Vagina (tissue), 2 donors: ENCODE measurements at regions not wholly inside any gene's neighbourhood (a gene's known extent, or its start where the extent isn't known, plus 50 kb on each side); places are given as distances from the start of the nearest gene placed in this dataset.

Experiments
- POLR2A ChIP-seq, 2 donors: fragments of 450-650 bp; IDR thresholded peaks; one replicate each; pipeline ENCODE4 v1.6.1; 2017; ENCODE audit warnings: antibody characterized with exemption in 2 of 2, mild to moderate bottlenecking in 2 of 2, moderate library complexity in 2 of 2
- TF ChIP-seq, protein P1 (sequence below), 3 experiments: fragments of 450-650 bp in 2 of 3; fragments of 200-600 bp in 1 of 3; sonication (generic) in 1 of 3; IDR thresholded peaks; one replicate each; pipeline ENCODE4 v1.5.1; 2017 to 2019; ENCODE audit warnings: antibody characterized with exemption in 3 of 3, mild to moderate bottlenecking in 2 of 3, moderate library complexity in 2 of 3

DNA sequence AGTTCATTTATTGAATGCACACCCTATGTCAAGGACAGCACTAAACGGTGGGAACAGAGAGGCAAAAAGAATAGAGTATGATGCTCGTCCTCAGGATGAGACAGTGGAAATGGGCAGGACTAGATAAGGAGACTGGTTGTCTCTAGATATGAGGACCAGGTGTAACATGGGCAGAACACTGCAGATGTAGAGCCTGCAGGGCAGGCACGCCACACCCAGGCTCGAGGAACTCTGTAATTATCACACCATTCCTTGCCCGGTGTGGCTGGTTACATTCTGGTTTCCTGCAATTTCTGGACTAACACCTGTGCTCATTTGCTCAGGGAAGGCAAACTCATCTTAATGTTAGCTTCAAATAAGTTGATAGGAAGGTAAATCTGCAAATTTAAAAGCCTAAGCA, 334.4 kb downstream of the DHX15 start:
- TF ChIP-seq, protein P1, sequence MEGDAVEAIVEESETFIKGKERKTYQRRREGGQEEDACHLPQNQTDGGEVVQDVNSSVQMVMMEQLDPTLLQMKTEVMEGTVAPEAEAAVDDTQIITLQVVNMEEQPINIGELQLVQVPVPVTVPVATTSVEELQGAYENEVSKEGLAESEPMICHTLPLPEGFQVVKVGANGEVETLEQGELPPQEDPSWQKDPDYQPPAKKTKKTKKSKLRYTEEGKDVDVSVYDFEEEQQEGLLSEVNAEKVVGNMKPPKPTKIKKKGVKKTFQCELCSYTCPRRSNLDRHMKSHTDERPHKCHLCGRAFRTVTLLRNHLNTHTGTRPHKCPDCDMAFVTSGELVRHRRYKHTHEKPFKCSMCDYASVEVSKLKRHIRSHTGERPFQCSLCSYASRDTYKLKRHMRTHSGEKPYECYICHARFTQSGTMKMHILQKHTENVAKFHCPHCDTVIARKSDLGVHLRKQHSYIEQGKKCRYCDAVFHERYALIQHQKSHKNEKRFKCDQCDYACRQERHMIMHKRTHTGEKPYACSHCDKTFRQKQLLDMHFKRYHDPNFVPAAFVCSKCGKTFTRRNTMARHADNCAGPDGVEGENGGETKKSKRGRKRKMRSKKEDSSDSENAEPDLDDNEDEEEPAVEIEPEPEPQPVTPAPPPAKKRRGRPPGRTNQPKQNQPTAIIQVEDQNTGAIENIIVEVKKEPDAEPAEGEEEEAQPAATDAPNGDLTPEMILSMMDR (IDR thresholded peaks at IDR 0.05): no peak
- TF ChIP-seq POLR2A (IDR thresholded peaks at IDR 0.05): no peak
